ENCODE measurements at regions not wholly inside any gene's neighbourhood (a gene's known extent, or its start where the extent isn't known, plus 50 kb on each side); places are given as distances from the start of the nearest gene placed in this dataset.

GRCh38 chr2:39849982-39850526 lies 71.0 kb upstream of the THUMPD2 start:
- Mint-ChIP-seq H3K4me1 (peaks cover 23% of the 10 kb centered on the region), H3K4me3 (no peak overlapping the region), H3K36me3 (no peaks in the 10 kb centered on the region), H3K9me3 (peaks cover 3% of the 10 kb centered on the region), H3K27ac (no peak overlapping the region), H3K27me3 (ENCODE audit: low read depth) (no peaks in the 10 kb centered on the region)
- CTCF ChIA-PET, result interaction anchor here (1.6 kb wide), 1 partner anchor 12 kb away, joined by 6 read pairs; no protein-coding TSS in a partner anchor
- ATAC-seq, result no peak
- TF ChIP-seq ZBTB21 (CRISPR knock-in tag; IDR thresholded peaks at IDR 0.05; ENCODE audit: borderline replicate concordance), result no peak
- TF ChIP-seq EMX1 (CRISPR knock-in tag; IDR thresholded peaks at IDR 0.05), result no peak
- no peak for TF ChIP-seq SOX15 (CRISPR knock-in tag; IDR thresholded peaks at IDR 0.05)
- TF ChIP-seq MLX (CRISPR knock-in tag; IDR thresholded peaks at IDR 0.05), result no peak
- no peak for TF ChIP-seq TP53 (CRISPR knock-in tag; IDR thresholded peaks at IDR 0.05)
- no peak for TF ChIP-seq ZNF396 (CRISPR knock-in tag; IDR thresholded peaks at IDR 0.05; ENCODE audit: borderline replicate concordance)
- no peak for TF ChIP-seq PREB (CRISPR knock-in tag; IDR thresholded peaks at IDR 0.05; ENCODE audit: borderline replicate concordance)
- TF ChIP-seq NFYB (CRISPR knock-in tag; conservative IDR thresholded peaks at IDR 0.05; ENCODE audit: low read depth), result no peak
- no peak for TF ChIP-seq ERG (CRISPR knock-in tag; IDR thresholded peaks at IDR 0.05)
- TF ChIP-seq HMGA2 (CRISPR knock-in tag; IDR thresholded peaks at IDR 0.05), result no peak
- TF ChIP-seq ESRRA (CRISPR knock-in tag; IDR thresholded peaks at IDR 0.05; ENCODE audit: borderline replicate concordance), result no peak
- no peak for TF ChIP-seq CDX4 (CRISPR knock-in tag; IDR thresholded peaks at IDR 0.05; ENCODE audit: borderline replicate concordance)
- TF ChIP-seq ZBTB43 (CRISPR knock-in tag; IDR thresholded peaks at IDR 0.05), result no peak
- no peak for TF ChIP-seq ETV6 (CRISPR knock-in tag; IDR thresholded peaks at IDR 0.05)
- TF ChIP-seq TCF7 (CRISPR knock-in tag; IDR thresholded peaks at IDR 0.05; ENCODE audit: low read depth), result no peak
- no peak for TF ChIP-seq ZNF671 (CRISPR knock-in tag; IDR thresholded peaks at IDR 0.05)
- no peak for DNase-seq (ENCODE audit: low spot score)
- POLR2A ChIA-PET, result no interaction called here

GRCh38 chr2:39849064-39849463 lies 70.0 kb upstream of the THUMPD2 start:
- DNase-seq (ENCODE audit: low spot score) (no peak), ATAC-seq (no peak)
- CTCF ChIA-PET, result interaction anchor here (0.9 to 1.6 kb wide), 2 partner anchors 11 to 65 kb away, joined by 3 to 6 read pairs; no protein-coding TSS in a partner anchor
- Mint-ChIP-seq H3K9me3 (peaks cover 13% of the 10 kb centered on the region), H3K4me1 (peaks cover 23% of the 10 kb centered on the region), H3K4me3 (no peak overlapping the region), H3K36me3 (0 out of 2 replicates have a peak, but pooled peaks cover 3% of the 10 kb centered on the region), H3K27ac (0 out of 2 replicates have a peak overlapping the region, but pooled peaks have one; percentile 43), H3K27me3 (ENCODE audit: low read depth) (no peaks in the 10 kb centered on the region)
- POLR2A ChIA-PET, result no interaction called here
- TF ChIP-seq ZNF416 (CRISPR knock-in tag; IDR thresholded peaks at IDR 0.05) (no peak), AR (CRISPR knock-in tag; IDR thresholded peaks at IDR 0.05) (no peak), OVOL2 (CRISPR knock-in tag; IDR thresholded peaks at IDR 0.05; ENCODE audit: borderline replicate concordance) (no peak), ZNF263 (CRISPR knock-in tag; IDR thresholded peaks at IDR 0.05; ENCODE audit: low read depth) (no peak), PRRX2 (CRISPR knock-in tag; IDR thresholded peaks at IDR 0.05) (no peak), TP53 (CRISPR knock-in tag; IDR thresholded peaks at IDR 0.05) (no peak), SMAD4 (CRISPR knock-in tag; IDR thresholded peaks at IDR 0.05) (no peak), ZNF232 (CRISPR knock-in tag; IDR thresholded peaks at IDR 0.05) (no peak), ATF1 (CRISPR knock-in tag; IDR thresholded peaks at IDR 0.05) (no peak), ELF4 (CRISPR knock-in tag; IDR thresholded peaks at IDR 0.05; ENCODE audit: low read depth) (no peak), MLX (CRISPR knock-in tag; IDR thresholded peaks at IDR 0.05) (no peak), MAX (CRISPR knock-in tag; IDR thresholded peaks at IDR 0.05) (no peak), JAZF1 (CRISPR knock-in tag; IDR thresholded peaks at IDR 0.05) (no peak), ETV6 (CRISPR knock-in tag; IDR thresholded peaks at IDR 0.05) (no peak)

All from WTC11 (cell line).